ENCODE measurements at regions not wholly inside any gene's neighbourhood (a gene's known extent, or its start where the extent isn't known, plus 50 kb on each side); places are given as distances from the start of the nearest gene placed in this dataset.

DNA sequence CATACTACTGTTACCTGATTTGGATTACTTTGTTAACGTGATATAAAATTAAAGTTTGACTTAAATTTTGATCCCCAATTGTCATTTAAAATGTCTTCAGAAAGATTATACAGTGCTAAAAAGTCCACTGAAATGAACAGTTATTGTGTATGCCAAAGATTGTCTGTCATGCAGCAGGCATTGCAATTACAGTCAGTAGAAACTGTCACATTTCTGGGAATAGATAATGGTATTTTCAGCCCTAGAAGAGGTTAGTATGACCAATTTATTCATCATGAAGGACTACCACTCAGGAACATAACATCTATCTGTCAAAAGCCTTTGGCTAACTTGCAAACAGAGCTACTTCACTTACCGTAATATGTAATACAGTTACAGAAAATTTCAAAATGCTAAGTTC, 852.5 kb upstream of the TENM4 start:
- TF ChIP-seq, protein P1, sequence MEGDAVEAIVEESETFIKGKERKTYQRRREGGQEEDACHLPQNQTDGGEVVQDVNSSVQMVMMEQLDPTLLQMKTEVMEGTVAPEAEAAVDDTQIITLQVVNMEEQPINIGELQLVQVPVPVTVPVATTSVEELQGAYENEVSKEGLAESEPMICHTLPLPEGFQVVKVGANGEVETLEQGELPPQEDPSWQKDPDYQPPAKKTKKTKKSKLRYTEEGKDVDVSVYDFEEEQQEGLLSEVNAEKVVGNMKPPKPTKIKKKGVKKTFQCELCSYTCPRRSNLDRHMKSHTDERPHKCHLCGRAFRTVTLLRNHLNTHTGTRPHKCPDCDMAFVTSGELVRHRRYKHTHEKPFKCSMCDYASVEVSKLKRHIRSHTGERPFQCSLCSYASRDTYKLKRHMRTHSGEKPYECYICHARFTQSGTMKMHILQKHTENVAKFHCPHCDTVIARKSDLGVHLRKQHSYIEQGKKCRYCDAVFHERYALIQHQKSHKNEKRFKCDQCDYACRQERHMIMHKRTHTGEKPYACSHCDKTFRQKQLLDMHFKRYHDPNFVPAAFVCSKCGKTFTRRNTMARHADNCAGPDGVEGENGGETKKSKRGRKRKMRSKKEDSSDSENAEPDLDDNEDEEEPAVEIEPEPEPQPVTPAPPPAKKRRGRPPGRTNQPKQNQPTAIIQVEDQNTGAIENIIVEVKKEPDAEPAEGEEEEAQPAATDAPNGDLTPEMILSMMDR (IDR thresholded peaks at IDR 0.05), result no peak
- no peak for TF ChIP-seq POLR2A (IDR thresholded peaks at IDR 0.05)

All from Peyer's patch (tissue), 4 donors.